IMR-90 (cell line): ENCODE measurements at regions not wholly inside any gene's neighbourhood (a gene's known extent, or its start where the extent isn't known, plus 50 kb on each side); places are given as distances from the start of the nearest gene placed in this dataset.

Source experiments
- BHLHE40 ChIP-seq: fragments of 150-350 bp; IDR thresholded peaks from 2 replicates; pipeline ENCODE4 v1.6.1; 2016; ENCODE audit warnings: mild to moderate bottlenecking, low read depth, low read length
- CHD1 ChIP-seq: IDR thresholded peaks from 2 replicates; pipeline ENCODE4 v1.6.1; 2012; ENCODE audit warnings: low read depth, low read length, improper control_type of control experiment
- CTCF ChIP-seq: conservative IDR thresholded peaks from 2 replicates; pipeline ENCODE4 v1.5.1; 2012; ENCODE audit warnings: mild to moderate bottlenecking, low read depth, low read length, improper control_type of control experiment
- MAZ ChIP-seq: IDR thresholded peaks from 2 replicates; pipeline ENCODE4 v1.6.1; 2012; ENCODE audit warnings: low read depth, mild to moderate bottlenecking, low read length, improper control_type of control experiment, moderate library complexity, borderline replicate concordance
- MXI1 ChIP-seq: IDR thresholded peaks from 2 replicates; pipeline ENCODE4 v1.6.1; 2012; ENCODE audit warnings: low read depth, mild to moderate bottlenecking, low read length, moderate library complexity, borderline replicate concordance
- POLR2A ChIP-seq: IDR thresholded peaks from 2 replicates; pipeline ENCODE4 v1.6.1; 2012; ENCODE audit warnings: mild to moderate bottlenecking, low read depth, low read length
- RFX5 ChIP-seq: IDR thresholded peaks from 2 replicates; pipeline ENCODE4 v1.8.0; 2012; ENCODE audit warnings: low read depth, mild to moderate bottlenecking, low read length, moderate library complexity
- SMC3 ChIP-seq: fragments of 150-350 bp; IDR thresholded peaks from 2 replicates; pipeline ENCODE4 v1.6.1; 2016; ENCODE audit warnings: low read depth, mild to moderate bottlenecking, antibody characterized with exemption, low read length, moderate library complexity
- USF2 ChIP-seq: fragments of 150-350 bp; IDR thresholded peaks from 2 replicates; pipeline ENCODE4 v1.6.1; 2017; ENCODE audit warnings: mild to moderate bottlenecking, antibody characterized with exemption, low read length, low read depth

GRCh38 chr2:35314049-35314448, 1041.5 kb upstream of the CRIM1 start:
- TF ChIP-seq CTCF (no peak), POLR2A (no peak), MXI1 (no peak), RFX5 (no peak), BHLHE40 (no peak), SMC3 (no peak), USF2 (no peak), MAZ (no peak), CHD1 (no peak)
